D721Med (cell line): ENCODE measurements at regions not wholly inside any gene's neighbourhood (a gene's known extent, or its start where the extent isn't known, plus 50 kb on each side); places are given as distances from the start of the nearest gene placed in this dataset.

ENCODE experiments used
- DNase-seq: peaks from one replicate; pipeline ENCODE4 v3.0.0; 2011; ENCODE audit warnings: low spot score; ENCODE audit not compliant: insufficient read length
- FAIRE-seq: peaks from 2 replicates; lab custom pipeline; 2011; peaks lifted over from hg19 to GRCh38; lab: Jason Lieb, UNC
- TF ChIP-seq, protein P1 (sequence below): IDR thresholded peaks from 2 replicates; pipeline ENCODE4 v1.5.1; 2012; ENCODE audit warnings: mild to moderate bottlenecking, control low read depth; ENCODE audit not compliant: insufficient read depth; ENCODE audit errors: missing control alignments

- TF ChIP-seq, protein P1, sequence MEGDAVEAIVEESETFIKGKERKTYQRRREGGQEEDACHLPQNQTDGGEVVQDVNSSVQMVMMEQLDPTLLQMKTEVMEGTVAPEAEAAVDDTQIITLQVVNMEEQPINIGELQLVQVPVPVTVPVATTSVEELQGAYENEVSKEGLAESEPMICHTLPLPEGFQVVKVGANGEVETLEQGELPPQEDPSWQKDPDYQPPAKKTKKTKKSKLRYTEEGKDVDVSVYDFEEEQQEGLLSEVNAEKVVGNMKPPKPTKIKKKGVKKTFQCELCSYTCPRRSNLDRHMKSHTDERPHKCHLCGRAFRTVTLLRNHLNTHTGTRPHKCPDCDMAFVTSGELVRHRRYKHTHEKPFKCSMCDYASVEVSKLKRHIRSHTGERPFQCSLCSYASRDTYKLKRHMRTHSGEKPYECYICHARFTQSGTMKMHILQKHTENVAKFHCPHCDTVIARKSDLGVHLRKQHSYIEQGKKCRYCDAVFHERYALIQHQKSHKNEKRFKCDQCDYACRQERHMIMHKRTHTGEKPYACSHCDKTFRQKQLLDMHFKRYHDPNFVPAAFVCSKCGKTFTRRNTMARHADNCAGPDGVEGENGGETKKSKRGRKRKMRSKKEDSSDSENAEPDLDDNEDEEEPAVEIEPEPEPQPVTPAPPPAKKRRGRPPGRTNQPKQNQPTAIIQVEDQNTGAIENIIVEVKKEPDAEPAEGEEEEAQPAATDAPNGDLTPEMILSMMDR = no peak
- DNase-seq (no peak), FAIRE-seq (no peak)
These were observed 313.6 kb downstream of the TBC1D32 start for GRCh38 chr6:121020656-121021055.

GRCh38 chr6:121008553-121008952, 325.7 kb downstream of the TBC1D32 start:
- TF ChIP-seq, protein P1 = no peak
- no peak for DNase-seq
- no peak for FAIRE-seq

DNA sequence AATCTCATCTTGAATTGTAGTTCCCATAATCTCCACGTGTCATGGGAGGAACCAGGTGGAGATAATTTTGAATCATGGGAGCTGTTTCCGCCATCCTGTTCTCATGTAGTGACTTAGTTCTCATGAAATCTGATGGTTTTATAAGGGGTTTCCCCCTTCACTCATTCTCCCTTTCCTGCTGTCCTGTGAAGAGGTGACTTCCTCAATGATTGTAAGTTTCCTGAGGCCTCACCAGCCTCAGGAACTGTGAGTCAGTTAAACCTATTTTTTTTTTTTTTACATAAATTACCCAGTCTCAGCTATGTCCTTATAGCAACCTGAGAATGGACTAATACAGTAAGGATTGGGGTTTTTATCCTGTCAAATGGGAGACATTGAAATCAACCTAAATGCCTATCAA, 328.3 kb downstream of the TBC1D32 start:
- TF ChIP-seq, protein P1 = no peak
- DNase-seq (no peak), FAIRE-seq (no peak)

- FAIRE-seq (no peak), DNase-seq (no peak)
- TF ChIP-seq, protein P1 = no peak
These were observed 333.9 kb downstream of the TBC1D32 start for GRCh38 chr6:121000381-121000780.

- TF ChIP-seq, protein P1 = no peak
- no peak for FAIRE-seq
- DNase-seq = no peak
These were observed 337.9 kb downstream of the TBC1D32 start for GRCh38 chr6:120996340-120996739.

GRCh38 chr6:120994573-120994967, 339.7 kb downstream of the TBC1D32 start:
- DNase-seq (no peak), FAIRE-seq (no peak)
- TF ChIP-seq, protein P1 = no peak

- FAIRE-seq (no peak), DNase-seq (no peak)
- TF ChIP-seq, protein P1 = no peak
These were observed 340.2 kb downstream of the TBC1D32 start for GRCh38 chr6:120993929-120994572.
